Lower leg skin (tissue), 4 donors: ENCODE measurements at regions not wholly inside any gene's neighbourhood (a gene's known extent, or its start where the extent isn't known, plus 50 kb on each side); places are given as distances from the start of the nearest gene placed in this dataset.

Source experiments
- DNase-seq, 2 donors: peaks; one replicate each; pipeline ENCODE4 v3.0.0-alpha.2; 2019; ENCODE audit warnings: low spot score in 2 of 2
- H3K4me3 ChIP-seq: fragments of 200-600 bp; sonication (generic); 2 replicates; pipeline ENCODE4 v1.5.1; 2017; ENCODE audit warnings: mild to moderate bottlenecking, low read depth; ENCODE audit not compliant: poor library complexity, severe bottlenecking
- POLR2A ChIP-seq, 2 donors: fragments of 450-650 bp; IDR thresholded peaks; one replicate each; pipeline ENCODE4 v1.6.1; 2016 to 2017; ENCODE audit warnings: antibody characterized with exemption in 2 of 2, mild to moderate bottlenecking in 1 of 2, moderate library complexity in 1 of 2
- WGBS, 2 donors: methylation state at CpG; one replicate each; pipeline ENCODE4 v1.1.5; 2018; 5-methylcytosine and 5-hydroxymethylcytosine counted together
- intact Hi-C: fragments of 100-400 bp; cut with DNase I; formaldehyde crosslinking; loops from one replicate; pipeline ENCODE4 v1.15.0; 2023; ENCODE audit warnings: low total_unique reads
- TF ChIP-seq, protein P1 (sequence below), 3 donors: fragments of 450-650 bp; IDR thresholded peaks; one replicate each; pipeline ENCODE4 v1.5.1; 2016; ENCODE audit warnings: antibody characterized with exemption in 3 of 3, mild to moderate bottlenecking in 3 of 3, moderate library complexity in 2 of 3

DNA sequence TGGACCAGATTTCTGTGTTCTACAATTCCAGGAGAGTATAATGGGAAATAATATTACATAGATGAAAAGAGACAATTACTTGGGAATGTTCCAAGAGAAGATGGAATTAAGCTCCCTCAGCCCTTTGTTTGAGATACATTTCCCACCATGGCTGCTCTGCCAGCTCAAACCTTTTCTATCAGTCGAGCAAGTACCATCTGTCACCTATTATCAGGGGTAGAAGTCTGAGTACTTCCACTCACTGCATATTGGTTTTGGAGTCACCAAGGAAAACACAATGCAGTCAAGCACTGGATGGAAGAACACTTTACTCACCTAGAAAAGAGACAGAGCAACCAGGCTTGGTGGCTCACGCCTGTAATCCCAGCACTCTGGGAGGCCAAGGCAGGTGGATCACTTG, 270.4 kb upstream of the FAR2 start:
- TF ChIP-seq, protein P1, sequence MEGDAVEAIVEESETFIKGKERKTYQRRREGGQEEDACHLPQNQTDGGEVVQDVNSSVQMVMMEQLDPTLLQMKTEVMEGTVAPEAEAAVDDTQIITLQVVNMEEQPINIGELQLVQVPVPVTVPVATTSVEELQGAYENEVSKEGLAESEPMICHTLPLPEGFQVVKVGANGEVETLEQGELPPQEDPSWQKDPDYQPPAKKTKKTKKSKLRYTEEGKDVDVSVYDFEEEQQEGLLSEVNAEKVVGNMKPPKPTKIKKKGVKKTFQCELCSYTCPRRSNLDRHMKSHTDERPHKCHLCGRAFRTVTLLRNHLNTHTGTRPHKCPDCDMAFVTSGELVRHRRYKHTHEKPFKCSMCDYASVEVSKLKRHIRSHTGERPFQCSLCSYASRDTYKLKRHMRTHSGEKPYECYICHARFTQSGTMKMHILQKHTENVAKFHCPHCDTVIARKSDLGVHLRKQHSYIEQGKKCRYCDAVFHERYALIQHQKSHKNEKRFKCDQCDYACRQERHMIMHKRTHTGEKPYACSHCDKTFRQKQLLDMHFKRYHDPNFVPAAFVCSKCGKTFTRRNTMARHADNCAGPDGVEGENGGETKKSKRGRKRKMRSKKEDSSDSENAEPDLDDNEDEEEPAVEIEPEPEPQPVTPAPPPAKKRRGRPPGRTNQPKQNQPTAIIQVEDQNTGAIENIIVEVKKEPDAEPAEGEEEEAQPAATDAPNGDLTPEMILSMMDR (IDR thresholded peaks at IDR 0.05): no peak
- TF ChIP-seq POLR2A (IDR thresholded peaks at IDR 0.05): no peak
- WGBS, 2 donors: 87 to 88% methylated on average over 2 of the region's 2 CpGs
- no peak for DNase-seq
- intact Hi-C loops: no loop called here
- no peak overlapping the region for H3K4me3 ChIP-seq

DNA sequence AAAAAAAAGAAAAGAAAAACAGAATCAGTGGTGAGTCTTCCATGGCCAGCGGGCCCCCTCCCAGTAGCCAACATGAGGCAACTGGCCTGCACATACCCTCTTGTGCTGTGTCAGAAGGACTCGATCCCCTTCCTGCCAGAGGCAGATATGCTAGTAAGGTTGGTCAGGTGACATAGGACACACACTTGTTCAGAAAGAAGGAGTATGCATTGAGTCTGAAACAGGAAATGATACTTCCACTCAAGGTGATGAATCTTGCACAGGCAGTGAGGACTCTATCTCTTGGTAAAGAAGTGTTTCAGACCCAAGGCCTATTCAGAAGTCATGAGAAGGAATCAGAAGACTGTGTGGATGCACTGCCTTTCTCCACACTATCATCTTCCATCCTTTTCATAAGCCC, 269.7 kb upstream of the FAR2 start:
- intact Hi-C loops: no loop called here
- no peak overlapping the region for H3K4me3 ChIP-seq
- DNase-seq: no peak
- TF ChIP-seq, protein P1 (IDR thresholded peaks at IDR 0.05): no peak
- no peak for TF ChIP-seq POLR2A (IDR thresholded peaks at IDR 0.05)
- WGBS, 2 donors: 94 to 95% methylated on average over 2 of the region's 2 CpGs

DNA sequence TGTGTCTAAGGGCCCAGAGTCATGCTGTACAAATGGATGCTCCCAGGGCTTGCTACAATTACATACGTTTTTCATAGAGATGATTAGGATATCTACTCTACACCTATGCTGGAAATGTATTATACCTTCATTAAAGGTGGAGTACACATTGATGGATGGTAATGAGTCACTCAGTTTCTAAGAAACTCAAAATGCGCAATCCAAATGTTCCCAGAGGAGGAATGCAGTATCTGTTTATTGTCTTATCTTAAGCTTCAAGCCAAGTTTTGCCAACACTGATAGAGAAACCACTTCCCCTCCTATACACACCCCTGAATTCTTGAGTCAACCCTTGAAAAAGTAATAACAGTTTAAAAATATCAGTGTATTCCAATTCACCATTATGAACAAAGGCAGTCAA, 266.6 kb upstream of the FAR2 start:
- TF ChIP-seq POLR2A (IDR thresholded peaks at IDR 0.05): no peak
- TF ChIP-seq, protein P1 (IDR thresholded peaks at IDR 0.05): no peak
- DNase-seq: no peak
- intact Hi-C loops: no loop called here
- H3K4me3 ChIP-seq: no peak overlapping the region
- WGBS, 2 donors: 56 to 59% methylated on average over 2 of the region's 2 CpGs

DNA sequence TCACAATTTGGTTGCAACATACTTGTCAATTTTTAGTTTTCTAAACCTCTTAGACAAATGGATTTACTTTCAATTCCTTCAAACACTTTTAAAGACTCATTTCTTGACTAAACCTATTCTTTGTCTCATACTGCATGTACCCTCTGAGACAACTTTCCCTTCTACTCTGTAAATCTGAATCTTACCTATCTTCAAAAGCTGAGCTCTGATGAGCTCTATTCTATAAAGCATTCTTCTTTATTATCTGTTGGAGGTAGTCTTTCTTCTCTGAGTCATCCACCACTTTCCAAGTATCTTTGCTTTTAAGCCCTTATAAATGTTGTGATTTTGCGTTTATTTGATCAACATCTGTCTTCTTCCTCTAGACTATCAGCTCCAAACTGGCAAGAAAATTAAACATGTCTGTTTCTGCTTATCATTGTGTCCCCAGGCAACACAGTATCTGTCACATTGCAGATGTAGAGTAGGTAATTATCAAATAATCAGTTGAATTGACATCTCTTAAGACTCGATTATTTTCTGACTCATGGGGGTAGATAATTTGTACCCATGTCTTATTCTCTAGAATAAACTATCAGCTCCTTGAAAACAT, 265.6 kb upstream of the FAR2 start:
- WGBS, 2 donors: 17 to 27% methylated on average over 2 of the region's 2 CpGs
- intact Hi-C loops: no loop called here
- DNase-seq: no peak
- no peak overlapping the region for H3K4me3 ChIP-seq
- TF ChIP-seq POLR2A (IDR thresholded peaks at IDR 0.05): no peak
- TF ChIP-seq, protein P1 (IDR thresholded peaks at IDR 0.05): no peak

DNA sequence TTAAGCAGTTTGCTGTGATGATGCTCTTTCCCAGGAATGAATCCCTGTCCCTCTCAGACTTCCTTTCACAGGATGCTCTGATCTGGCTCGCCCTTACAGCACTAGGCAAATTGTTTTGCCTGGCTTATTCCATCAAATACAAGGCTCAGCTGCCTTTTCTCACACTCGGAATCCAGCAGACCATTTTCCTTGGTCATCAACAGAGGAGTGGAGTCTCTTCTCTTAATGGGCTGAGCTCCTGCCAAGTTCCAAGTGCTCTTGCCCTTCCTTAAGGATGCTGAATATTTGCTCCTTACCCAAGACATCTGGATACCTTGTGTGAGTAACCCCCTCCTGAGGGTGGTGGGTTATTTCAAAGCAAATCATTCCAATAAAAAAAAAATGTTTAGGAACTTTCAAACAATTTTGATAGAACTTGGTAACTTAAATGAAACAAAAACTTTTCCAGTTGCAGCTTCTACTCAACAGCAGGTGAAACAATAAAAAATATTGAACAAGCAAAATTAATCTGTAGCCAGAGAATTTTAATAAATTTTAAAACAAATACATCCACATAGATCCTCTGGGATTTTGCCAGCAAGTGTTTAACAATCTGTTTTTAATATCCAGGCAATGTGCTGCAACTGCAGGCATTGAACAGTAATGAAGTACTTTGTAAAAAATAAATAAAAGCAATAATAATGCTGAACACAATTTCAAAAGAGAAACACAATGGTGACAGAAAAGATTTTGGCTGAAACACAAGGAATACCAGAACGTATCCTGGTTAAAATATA, 264.0 kb upstream of the FAR2 start:
- H3K4me3 ChIP-seq: no peak overlapping the region
- WGBS, 2 donors: 49 to 55% methylated on average over 3 of the region's 3 CpGs
- intact Hi-C loops: no loop called here
- TF ChIP-seq, protein P1 (IDR thresholded peaks at IDR 0.05): no peak
- no peak for TF ChIP-seq POLR2A (IDR thresholded peaks at IDR 0.05)
- DNase-seq: no peak
